VCaP (cell line): ENCODE measurements at regions not wholly inside any gene's neighbourhood (a gene's known extent, or its start where the extent isn't known, plus 50 kb on each side); places are given as distances from the start of the nearest gene placed in this dataset.
A peak's percentile ranks its signal among the peaks of the same experiment; 100 is the strongest.
"Not testable (repeated sequence)": the region's sequence is repeated elsewhere in the genome, so short reads cannot be mapped to it uniquely, and the experiment has no call there.

Experiments used
- H3K27ac ChIP-seq: fragments of 450-650 bp; 2 replicates; pipeline ENCODE4 v1.5.1; 2017
- CTCF ChIP-seq: fragments of 450-650 bp; conservative IDR thresholded peaks from 2 replicates; pipeline ENCODE4 v1.5.1; 2017; ENCODE audit warnings: mild to moderate bottlenecking, moderate library complexity

GRCh38 chr20:56748476-56749377 lies 119.6 kb downstream of the TFAP2C start:
- TF ChIP-seq CTCF, result no peak
- peak overlapping the region; percentile 31; the same call in 1 of the 2 replicates for H3K27ac ChIP-seq

GRCh38 chr20:56750430-56750829 lies 121.3 kb downstream of the TFAP2C start:
- no peak for TF ChIP-seq CTCF

GRCh38 chr20:56752274-56752673 lies 123.2 kb downstream of the TFAP2C start:
- TF ChIP-seq CTCF, result no peak
- H3K27ac ChIP-seq, result no peak overlapping the region

More at GRCh38 chr20:56750430-56750829, 121.3 kb downstream of the TFAP2C start:
- no peak overlapping the region for H3K27ac ChIP-seq

GRCh38 chr20:56755201-56755600 lies 126.1 kb downstream of the TFAP2C start:
- no peak for TF ChIP-seq CTCF
- H3K27ac ChIP-seq, result no peak overlapping the region

- H3K27ac ChIP-seq, result not testable (repeated sequence)
Observed at GRCh38 chr20:56756658-56757057, 127.6 kb downstream of the TFAP2C start.

GRCh38 chr20:56758706-56759105 lies 129.6 kb downstream of the TFAP2C start:
- no peak for TF ChIP-seq CTCF

GRCh38 chr20:56759741-56760278 lies 130.7 kb downstream of the TFAP2C start:
- peak overlapping the region; percentile 64; the same call in 1 of the 2 replicates for H3K27ac ChIP-seq
- no peak for TF ChIP-seq CTCF

More at GRCh38 chr20:56758706-56759105, 129.6 kb downstream of the TFAP2C start:
- H3K27ac ChIP-seq, result peak overlapping the region; percentile 64

GRCh38 chr20:56760610-56761009 lies 131.5 kb downstream of the TFAP2C start:
- no peak overlapping the region for H3K27ac ChIP-seq
- TF ChIP-seq CTCF, result no peak
